ENCODE measurements at regions not wholly inside any gene's neighbourhood (a gene's known extent, or its start where the extent isn't known, plus 50 kb on each side); places are given as distances from the start of the nearest gene placed in this dataset.

DNA sequence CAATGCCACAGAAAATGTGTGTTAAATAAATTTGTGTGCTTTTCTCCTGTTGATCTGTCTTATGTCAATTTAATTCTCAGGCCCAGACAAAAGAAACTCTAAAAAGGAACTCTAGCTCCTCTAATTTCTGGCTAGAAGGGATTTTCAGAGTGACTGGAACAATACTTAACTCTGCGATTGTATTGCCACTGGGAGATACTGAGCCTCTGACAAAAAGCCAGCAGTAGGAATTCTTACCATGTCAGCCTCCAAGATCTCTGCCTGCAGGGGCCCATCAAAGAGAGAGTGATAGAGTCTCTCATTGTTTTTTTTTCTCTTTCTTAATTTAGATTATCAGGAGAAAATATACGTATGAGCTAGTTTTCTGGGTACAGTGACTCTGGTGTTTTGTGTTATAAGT, 1165.7 kb downstream of the BRINP3 start:
- Histone ChIP-seq H2AFZ (no peak overlapping the region), H3K9me3 (ENCODE audit: low read depth) (no peaks in the 10 kb centered on the region), H3K4me1 (ENCODE audit: insufficient read depth) (no peaks in the 10 kb centered on the region), H3K36me3 (ENCODE audit: low read depth) (no peaks in the 10 kb centered on the region), H3K9me2 (ENCODE audit: insufficient read depth) (no peaks in the 10 kb centered on the region), H3K27ac (no peak overlapping the region), H3K4me3 (no peak overlapping the region), H4K20me1 (ENCODE audit: insufficient read depth) (no peaks in the 10 kb centered on the region), H3K79me2 (ENCODE audit: insufficient read depth) (no peaks in the 10 kb centered on the region), H3K9ac (no peak overlapping the region), H3K4me2 (ENCODE audit: unreplicated experiment) (no peak overlapping the region), H3K27me3 (replicated peaks; ENCODE audit: insufficient read depth) (no peaks in the 10 kb centered on the region), H3F3A (ENCODE audit: insufficient read depth) (no peaks in the 10 kb centered on the region)
- WGBS, 2 experiments (ENCODE audit: low coverage in 1 of 2, low lambda C conversion rate in 2 of 2, missing lambda C conversion rate in 2 of 2) = 8 to 12% methylated on average over 2 of the region's 2 CpGs
- in situ Hi-C loops (cut with MboI) = no loop called here
- no peak for TF ChIP-seq EZH2 (IDR thresholded peaks at IDR 0.05; ENCODE audit: insufficient read depth, poor library complexity, severe bottlenecking)
- TF ChIP-seq EZH2phosphoT487 (IDR thresholded peaks at IDR 0.05; ENCODE audit: insufficient read depth, low read depth) = no peak
- no peak for DNase-seq

DNA sequence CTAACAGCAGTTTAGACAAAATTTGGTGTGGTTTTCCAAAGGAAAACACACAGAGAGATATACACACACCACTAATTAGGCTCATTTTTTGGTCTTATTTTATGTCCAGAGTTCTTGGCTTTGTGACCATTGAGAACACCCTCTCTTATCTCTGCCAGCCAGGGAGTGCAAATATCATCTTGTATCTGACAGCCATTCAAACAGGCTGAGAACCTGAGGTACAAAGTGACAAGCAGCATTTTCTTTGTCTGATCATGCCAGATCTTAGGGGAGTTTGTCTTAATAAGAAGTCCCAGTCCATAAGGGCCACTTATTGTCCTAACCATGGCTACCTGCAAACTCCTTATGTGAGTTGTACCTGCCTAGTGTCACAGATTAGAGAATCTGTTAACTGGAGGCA, 1165.2 kb downstream of the BRINP3 start:
- H3K9ac ChIP-seq = no peak overlapping the region
- no peak overlapping the region for H2AFZ ChIP-seq
- in situ Hi-C loops (cut with MboI) = no loop called here
- no peaks in the 10 kb centered on the region for H4K20me1 ChIP-seq (ENCODE audit: insufficient read depth)
- no peak overlapping the region for H3K4me3 ChIP-seq
- no peaks in the 10 kb centered on the region for H3K9me2 ChIP-seq (ENCODE audit: insufficient read depth)
- no peaks in the 10 kb centered on the region for H3K79me2 ChIP-seq (ENCODE audit: insufficient read depth)
- no peak for DNase-seq
- H3K4me1 ChIP-seq (ENCODE audit: insufficient read depth) = no peaks in the 10 kb centered on the region
- H3F3A ChIP-seq (ENCODE audit: insufficient read depth) = no peaks in the 10 kb centered on the region
- H3K27ac ChIP-seq = no peak overlapping the region
- no peaks in the 10 kb centered on the region for H3K36me3 ChIP-seq (ENCODE audit: low read depth)
- no peaks in the 10 kb centered on the region for H3K9me3 ChIP-seq (ENCODE audit: low read depth)
- no peaks in the 10 kb centered on the region for H3K27me3 ChIP-seq (replicated peaks; ENCODE audit: insufficient read depth)
- no peak for TF ChIP-seq EZH2 (IDR thresholded peaks at IDR 0.05; ENCODE audit: insufficient read depth, poor library complexity, severe bottlenecking)
- TF ChIP-seq EZH2phosphoT487 (IDR thresholded peaks at IDR 0.05; ENCODE audit: insufficient read depth, low read depth) = no peak
- no peak overlapping the region for H3K4me2 ChIP-seq (ENCODE audit: unreplicated experiment)

DNA sequence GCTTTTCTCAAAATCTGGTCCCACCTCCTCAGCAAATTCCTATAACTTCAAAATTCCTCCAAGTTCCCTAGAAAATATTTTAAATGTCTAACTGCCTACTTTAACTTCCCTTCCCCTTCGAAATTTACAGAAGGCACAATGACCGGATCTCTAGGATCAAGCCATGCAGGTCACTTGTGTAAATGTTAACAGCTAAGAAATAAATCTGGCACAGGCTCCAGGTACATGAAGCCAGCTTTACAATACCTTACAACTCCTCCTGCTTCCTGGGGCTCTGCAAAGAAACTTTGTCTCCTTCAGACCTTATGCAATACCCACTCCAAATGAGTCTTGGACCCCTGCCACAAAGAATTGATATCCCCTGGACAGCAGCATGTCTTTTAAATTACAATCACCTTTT, 1164.2 kb downstream of the BRINP3 start:
- Histone ChIP-seq H3F3A (ENCODE audit: insufficient read depth) (no peaks in the 10 kb centered on the region), H3K9ac (no peak overlapping the region), H3K9me2 (ENCODE audit: insufficient read depth) (no peaks in the 10 kb centered on the region), H3K27ac (no peak overlapping the region), H3K9me3 (ENCODE audit: low read depth) (no peaks in the 10 kb centered on the region), H3K79me2 (ENCODE audit: insufficient read depth) (no peaks in the 10 kb centered on the region), H3K4me2 (ENCODE audit: unreplicated experiment) (no peak overlapping the region), H3K36me3 (ENCODE audit: low read depth) (no peaks in the 10 kb centered on the region), H2AFZ (no peak overlapping the region), H3K27me3 (replicated peaks; ENCODE audit: insufficient read depth) (no peaks in the 10 kb centered on the region), H3K4me3 (no peak overlapping the region), H3K4me1 (ENCODE audit: insufficient read depth) (no peaks in the 10 kb centered on the region), H4K20me1 (ENCODE audit: insufficient read depth) (no peaks in the 10 kb centered on the region)
- in situ Hi-C loops (cut with MboI) = no loop called here
- no peak for TF ChIP-seq EZH2phosphoT487 (IDR thresholded peaks at IDR 0.05; ENCODE audit: insufficient read depth, low read depth)
- no peak for TF ChIP-seq EZH2 (IDR thresholded peaks at IDR 0.05; ENCODE audit: insufficient read depth, poor library complexity, severe bottlenecking)
- WGBS, 2 experiments (ENCODE audit: low coverage in 1 of 2, low lambda C conversion rate in 2 of 2, missing lambda C conversion rate in 2 of 2) = 23 to 26% methylated on average over 2 of the region's 2 CpGs
- DNase-seq = no peak

DNA sequence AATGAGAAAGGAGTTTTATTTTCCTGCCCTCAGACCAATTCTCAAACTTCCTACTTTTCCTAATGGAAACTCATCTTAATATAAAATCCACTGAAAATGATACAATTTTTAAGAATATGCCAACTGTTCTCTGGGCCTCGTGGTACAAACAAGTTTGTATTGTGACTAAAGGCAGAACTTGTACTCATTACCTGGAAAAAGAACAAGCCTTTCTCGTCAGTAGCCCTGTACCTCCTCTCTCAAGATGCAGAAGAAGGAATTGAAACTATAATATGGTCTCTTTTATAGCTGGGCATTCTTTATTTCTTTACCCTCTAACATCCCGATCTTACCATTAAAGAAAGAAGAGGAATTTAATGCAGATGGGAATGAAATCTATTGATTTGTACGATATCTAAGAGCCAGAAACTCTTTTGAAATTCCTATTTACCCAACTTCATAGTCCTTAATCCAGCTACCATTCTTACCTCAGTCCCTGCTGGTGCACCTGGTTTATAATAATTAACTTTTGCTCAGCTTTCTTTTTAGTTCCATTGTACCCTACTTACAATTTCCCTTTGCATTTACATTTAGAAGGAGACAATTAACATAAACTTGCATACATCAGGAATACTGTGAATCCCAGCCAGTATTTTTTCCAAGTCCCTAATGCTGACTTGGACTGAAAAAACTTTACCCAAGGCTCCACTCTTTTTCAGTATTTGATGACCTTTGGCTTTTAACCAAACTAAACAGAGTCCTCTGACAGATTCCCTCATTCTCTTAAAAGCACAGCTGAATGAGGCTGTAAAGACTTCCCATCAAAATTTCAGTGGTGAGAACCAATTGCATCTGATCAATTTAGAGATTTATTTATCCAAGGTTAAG, 1162.4 kb downstream of the BRINP3 start:
- no peaks in the 10 kb centered on the region for H3K4me1 ChIP-seq (ENCODE audit: insufficient read depth)
- 6 to 7% methylated on average over 4 of the region's 4 CpGs for WGBS, 2 experiments (ENCODE audit: low coverage in 1 of 2, low lambda C conversion rate in 2 of 2, missing lambda C conversion rate in 2 of 2)
- H3K79me2 ChIP-seq (ENCODE audit: insufficient read depth) = no peaks in the 10 kb centered on the region

More for the DNA sequence above, 1162.4 kb downstream of the BRINP3 start:
- no peaks in the 10 kb centered on the region for H4K20me1 ChIP-seq (ENCODE audit: insufficient read depth)
- H3K9me3 ChIP-seq (ENCODE audit: low read depth) = no peaks in the 10 kb centered on the region
- H3K27me3 ChIP-seq (replicated peaks; ENCODE audit: insufficient read depth) = no peaks in the 10 kb centered on the region
- H3K9me2 ChIP-seq (ENCODE audit: insufficient read depth) = no peaks in the 10 kb centered on the region
- H3F3A ChIP-seq (ENCODE audit: insufficient read depth) = no peaks in the 10 kb centered on the region
- no peak overlapping the region for H3K9ac ChIP-seq
- H3K4me2 ChIP-seq (ENCODE audit: unreplicated experiment) = no peak overlapping the region
- no peak overlapping the region for H3K27ac ChIP-seq
- H3K4me3 ChIP-seq = no peak overlapping the region
- in situ Hi-C loops (cut with MboI) = no loop called here
- no peak for DNase-seq
- H2AFZ ChIP-seq = no peak overlapping the region
- no peaks in the 10 kb centered on the region for H3K36me3 ChIP-seq (ENCODE audit: low read depth)
- TF ChIP-seq EZH2phosphoT487 (IDR thresholded peaks at IDR 0.05; ENCODE audit: insufficient read depth, low read depth) (no peak), EZH2 (IDR thresholded peaks at IDR 0.05; ENCODE audit: insufficient read depth, poor library complexity, severe bottlenecking) (no peak)
